ENCODE measurements at regions not wholly inside any gene's neighbourhood (a gene's known extent, or its start where the extent isn't known, plus 50 kb on each side); places are given as distances from the start of the nearest gene placed in this dataset.

DNA sequence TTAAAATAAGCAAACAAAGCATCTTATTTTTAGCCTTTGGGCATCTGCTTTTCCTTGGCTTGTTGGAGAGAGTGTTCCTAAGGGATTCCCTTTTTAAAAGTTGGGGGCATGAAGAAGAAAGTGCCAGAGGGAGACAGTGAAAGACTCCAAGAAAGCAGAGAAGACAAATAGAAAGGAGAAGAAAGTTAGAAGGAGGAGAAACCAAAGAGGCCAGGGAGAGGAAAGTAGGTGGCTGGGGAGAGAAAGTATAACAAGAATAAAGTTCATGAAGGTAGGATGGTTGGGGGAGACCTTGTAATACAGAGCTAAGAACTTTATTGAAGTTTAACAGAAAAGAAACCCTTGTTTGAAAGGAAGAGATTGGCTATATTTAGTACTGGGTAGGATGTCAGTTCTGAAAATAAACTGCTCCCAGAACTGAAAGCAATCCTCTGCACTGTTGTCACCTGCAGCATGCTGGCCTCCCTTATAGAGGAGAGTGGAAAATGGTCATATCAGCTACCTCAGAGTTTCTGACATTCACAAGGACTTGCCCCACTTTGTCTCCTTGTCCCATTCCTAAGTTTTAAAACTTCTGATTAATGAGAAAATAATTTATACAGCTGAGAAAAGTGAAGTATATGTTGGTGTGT, 125.3 kb upstream of the VAMP7 start:
- Histone ChIP-seq H3K79me2 (ENCODE audit: control insufficient read depth, low read length) (no peaks in the 10 kb centered on the region), H4K20me1 (ENCODE audit: control insufficient read depth, insufficient read depth, low read depth, low read length) (no peaks in the 10 kb centered on the region), H3K4me3 (ENCODE audit: low read length) (no peak overlapping the region), H3K27me3 (ENCODE audit: control insufficient read depth, low read length) (no peaks in the 10 kb centered on the region), H3K9me2 (replicated peaks; ENCODE audit: control insufficient read depth, low read length) (no peaks in the 10 kb centered on the region), H3K9me3 (ENCODE audit: control insufficient read depth, insufficient read depth, low read length) (no peaks in the 10 kb centered on the region), H3F3A (ENCODE audit: control insufficient read depth, insufficient read depth) (no peaks in the 10 kb centered on the region), H3K4me1 (ENCODE audit: control insufficient read depth, low read length) (no peaks in the 10 kb centered on the region), H3K27ac (ENCODE audit: low read depth, low read length) (no peak overlapping the region), H3K36me3 (ENCODE audit: control insufficient read depth, low read length) (no peaks in the 10 kb centered on the region), H3K4me2 (ENCODE audit: low read length) (no peak overlapping the region)
- TF ChIP-seq, protein P1, sequence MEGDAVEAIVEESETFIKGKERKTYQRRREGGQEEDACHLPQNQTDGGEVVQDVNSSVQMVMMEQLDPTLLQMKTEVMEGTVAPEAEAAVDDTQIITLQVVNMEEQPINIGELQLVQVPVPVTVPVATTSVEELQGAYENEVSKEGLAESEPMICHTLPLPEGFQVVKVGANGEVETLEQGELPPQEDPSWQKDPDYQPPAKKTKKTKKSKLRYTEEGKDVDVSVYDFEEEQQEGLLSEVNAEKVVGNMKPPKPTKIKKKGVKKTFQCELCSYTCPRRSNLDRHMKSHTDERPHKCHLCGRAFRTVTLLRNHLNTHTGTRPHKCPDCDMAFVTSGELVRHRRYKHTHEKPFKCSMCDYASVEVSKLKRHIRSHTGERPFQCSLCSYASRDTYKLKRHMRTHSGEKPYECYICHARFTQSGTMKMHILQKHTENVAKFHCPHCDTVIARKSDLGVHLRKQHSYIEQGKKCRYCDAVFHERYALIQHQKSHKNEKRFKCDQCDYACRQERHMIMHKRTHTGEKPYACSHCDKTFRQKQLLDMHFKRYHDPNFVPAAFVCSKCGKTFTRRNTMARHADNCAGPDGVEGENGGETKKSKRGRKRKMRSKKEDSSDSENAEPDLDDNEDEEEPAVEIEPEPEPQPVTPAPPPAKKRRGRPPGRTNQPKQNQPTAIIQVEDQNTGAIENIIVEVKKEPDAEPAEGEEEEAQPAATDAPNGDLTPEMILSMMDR (IDR thresholded peaks at IDR 0.05; ENCODE audit: low read depth, low read length, poor library complexity, severe bottlenecking), result no peak
- TF ChIP-seq EZH2phosphoT487 (IDR thresholded peaks at IDR 0.05; ENCODE audit: borderline replicate concordance, low read length), result no peak

DNA sequence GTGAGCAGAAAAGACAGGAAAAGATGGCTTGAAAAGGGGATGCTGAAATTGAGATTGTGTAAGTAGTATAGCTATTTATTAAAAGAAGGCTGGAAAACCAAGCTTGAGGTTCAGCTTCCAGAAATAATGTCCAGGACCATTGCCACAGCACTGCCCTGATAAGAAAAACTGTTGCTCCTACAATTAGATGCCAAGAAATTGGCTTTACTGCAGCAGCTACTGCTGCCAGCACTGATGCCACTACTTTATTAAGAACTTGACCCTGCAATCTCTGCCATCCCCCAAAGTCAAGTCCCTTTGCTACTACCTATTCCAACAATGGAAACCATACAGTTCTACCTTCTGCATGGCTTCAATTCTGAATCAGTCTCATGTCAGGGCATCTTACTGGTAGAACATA, 130.0 kb upstream of the VAMP7 start:
- Histone ChIP-seq H3K4me2 (ENCODE audit: low read length) (no peak overlapping the region), H4K20me1 (ENCODE audit: control insufficient read depth, insufficient read depth, low read depth, low read length) (no peaks in the 10 kb centered on the region), H3K36me3 (ENCODE audit: control insufficient read depth, low read length) (no peaks in the 10 kb centered on the region), H3K27me3 (ENCODE audit: control insufficient read depth, low read length) (no peaks in the 10 kb centered on the region), H3K79me2 (ENCODE audit: control insufficient read depth, low read length) (no peaks in the 10 kb centered on the region), H3K9me3 (ENCODE audit: control insufficient read depth, insufficient read depth, low read length) (no peaks in the 10 kb centered on the region), H3F3A (ENCODE audit: control insufficient read depth, insufficient read depth) (no peaks in the 10 kb centered on the region), H3K9me2 (replicated peaks; ENCODE audit: control insufficient read depth, low read length) (no peaks in the 10 kb centered on the region), H3K4me3 (ENCODE audit: low read length) (no peak overlapping the region), H3K4me1 (ENCODE audit: control insufficient read depth, low read length) (no peaks in the 10 kb centered on the region), H3K27ac (ENCODE audit: low read depth, low read length) (no peak overlapping the region)
- no peak for TF ChIP-seq EZH2phosphoT487 (IDR thresholded peaks at IDR 0.05; ENCODE audit: borderline replicate concordance, low read length)
- TF ChIP-seq, protein P1 (IDR thresholded peaks at IDR 0.05; ENCODE audit: low read depth, low read length, poor library complexity, severe bottlenecking), result no peak

DNA sequence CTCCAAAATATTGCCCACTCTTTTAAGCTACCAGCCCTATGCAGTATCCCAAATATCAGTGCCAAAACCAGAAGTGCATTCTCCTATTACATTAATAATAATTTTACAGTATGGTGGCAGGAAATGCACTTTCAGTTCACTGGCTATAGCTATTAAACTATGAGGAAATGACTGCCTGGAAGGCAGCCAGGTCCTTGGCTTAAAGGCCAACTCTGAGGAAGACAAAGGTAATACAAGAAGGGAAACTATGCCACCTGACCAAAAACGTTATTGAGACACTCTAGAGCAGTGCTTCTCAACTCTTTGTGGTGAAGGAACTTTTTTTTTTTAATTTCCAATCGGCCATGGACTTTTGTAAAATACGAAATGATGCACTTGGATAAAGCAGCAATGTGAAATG, 133.6 kb upstream of the VAMP7 start:
- TF ChIP-seq EZH2phosphoT487 (IDR thresholded peaks at IDR 0.05; ENCODE audit: borderline replicate concordance, low read length), result no peak
- TF ChIP-seq, protein P1 (IDR thresholded peaks at IDR 0.05; ENCODE audit: low read depth, low read length, poor library complexity, severe bottlenecking), result no peak
- H3K36me3 ChIP-seq (ENCODE audit: control insufficient read depth, low read length), result no peaks in the 10 kb centered on the region
- no peak overlapping the region for H3K4me2 ChIP-seq (ENCODE audit: low read length)

More for the DNA sequence above, 133.6 kb upstream of the VAMP7 start:
- no peak overlapping the region for H3K4me3 ChIP-seq (ENCODE audit: low read length)
- H3F3A ChIP-seq (ENCODE audit: control insufficient read depth, insufficient read depth), result no peaks in the 10 kb centered on the region
- no peaks in the 10 kb centered on the region for H4K20me1 ChIP-seq (ENCODE audit: control insufficient read depth, insufficient read depth, low read depth, low read length)
- no peaks in the 10 kb centered on the region for H3K9me2 ChIP-seq (replicated peaks; ENCODE audit: control insufficient read depth, low read length)
- H3K79me2 ChIP-seq (ENCODE audit: control insufficient read depth, low read length), result no peaks in the 10 kb centered on the region
- no peaks in the 10 kb centered on the region for H3K4me1 ChIP-seq (ENCODE audit: control insufficient read depth, low read length)
- no peak overlapping the region for H3K27ac ChIP-seq (ENCODE audit: low read depth, low read length)
- no peaks in the 10 kb centered on the region for H3K27me3 ChIP-seq (ENCODE audit: control insufficient read depth, low read length)
- H3K9me3 ChIP-seq (ENCODE audit: control insufficient read depth, insufficient read depth, low read length), result no peaks in the 10 kb centered on the region

Measured in DOHH2 (cell line).